Endothelial cell of umbilical vein (primary cell): ENCODE measurements at regions not wholly inside any gene's neighbourhood (a gene's known extent, or its start where the extent isn't known, plus 50 kb on each side); places are given as distances from the start of the nearest gene placed in this dataset.

ENCODE experiments used
- BruUV-seq: library from RNA; stranded (reverse); fragments of 400-500 nt; replicated peaks from 2 replicates; lab custom pipeline; 2021; lab: Mats Ljungman, UMichigan
- CTCF ChIA-PET: fragments of 300-600, 350-600 bp; sonication (Branson Sonifier 250); formaldehyde crosslinking; loops from one replicate; lab custom pipeline; 2021; ENCODE audit warnings: antibody characterized with exemption, inconsistent platforms; lab: Charles Lee
- POLR2A ChIA-PET: fragments of 300-600, 350-600 bp; sonication (Branson Sonifier 250); formaldehyde crosslinking; loops from one replicate; lab custom pipeline; 2021; ENCODE audit warnings: antibody characterized with exemption, inconsistent platforms; lab: Charles Lee
- DNase-seq: peaks from one replicate; pipeline ENCODE4 v3.0.0-alpha.2; 2011; ENCODE audit warnings: low read depth, low spot score
- FAIRE-seq: peaks from 2 replicates; lab custom pipeline; 2011; peaks lifted over from hg19 to GRCh38; lab: Jason Lieb, UNC
- H2AFZ ChIP-seq: 2 replicates; pipeline ENCODE4 v1.6.0; 2012; ENCODE audit warnings: low read depth, low read length, control low read depth, inconsistent platforms
- H3K27ac ChIP-seq: 2 replicates; pipeline ENCODE4 v1.5.1; 2011; ENCODE audit warnings: low read depth, mild to moderate bottlenecking, control low read depth, low read length, moderate library complexity; ENCODE audit not compliant: insufficient read depth
- H3K27me3 ChIP-seq, 2 experiments: 2 replicates each; pipeline versions ENCODE4 v1.6.0 to v1.6.1; 2011; ENCODE audit warnings: low read length in 2 of 2, mixed read lengths in 1 of 2; ENCODE audit not compliant: control insufficient read depth in 2 of 2, insufficient read depth in 2 of 2
- H3K36me3 ChIP-seq, 2 experiments: 2 replicates in 1 of 2; 3 replicates in 1 of 2; pipeline ENCODE4 v1.5.1; 2011; ENCODE audit warnings: low read length in 2 of 2, mild to moderate bottlenecking in 1 of 2, moderate library complexity in 1 of 2; ENCODE audit not compliant: control insufficient read depth in 2 of 2, insufficient read depth in 2 of 2; ENCODE audit errors: extremely low read depth in 1 of 2
- H3K4me1 ChIP-seq: 3 replicates; pipeline ENCODE4 v1.5.1; 2011; ENCODE audit warnings: mild to moderate bottlenecking, low read length; ENCODE audit not compliant: control insufficient read depth, insufficient read depth; ENCODE audit errors: extremely low read depth
- H3K4me2 ChIP-seq: 2 replicates; pipeline ENCODE4 v1.6.1; 2011; ENCODE audit warnings: low read length, control low read depth, mixed read lengths; ENCODE audit not compliant: insufficient read depth
- H3K4me3 ChIP-seq, 3 experiments: fragments of 200-600 bp in 1 of 3; sonication (generic), shearing (Covaris generic) in 1 of 3; replicated peaks in 1 of 3; 2 replicates each; pipeline ENCODE4 v1.5.1; 2011 to 2016; ENCODE audit warnings: control low read depth in 3 of 3, low read length in 3 of 3, mild to moderate bottlenecking in 2 of 3, inconsistent platforms in 1 of 3, low read depth in 1 of 3, moderate library complexity in 1 of 3; ENCODE audit not compliant: insufficient read depth in 1 of 3
- H3K79me2 ChIP-seq: 2 replicates; pipeline ENCODE4 v1.6.0; 2012; ENCODE audit warnings: low read length, inconsistent platforms; ENCODE audit not compliant: control insufficient read depth, insufficient read depth
- H3K9ac ChIP-seq: replicated peaks from 2 replicates; pipeline ENCODE3; 2011; ENCODE audit warnings: low read length, control low read depth; ENCODE audit not compliant: insufficient read depth; ENCODE audit errors: extremely low read depth
- H3K9me1 ChIP-seq: replicated peaks from 3 replicates; pipeline ENCODE4 v1.6.0; 2011; ENCODE audit warnings: mild to moderate bottlenecking, low read length; ENCODE audit not compliant: control insufficient read depth, insufficient read depth; ENCODE audit errors: extremely low read depth
- H3K9me3 ChIP-seq: replicated peaks from 2 replicates; pipeline ENCODE4 v1.5.1; 2012; ENCODE audit warnings: low read length, inconsistent platforms; ENCODE audit not compliant: control insufficient read depth, insufficient read depth
- H4K20me1 ChIP-seq: replicated peaks from 2 replicates; pipeline ENCODE3; 2011; ENCODE audit warnings: mild to moderate bottlenecking, low read length; ENCODE audit not compliant: control insufficient read depth, insufficient read depth; ENCODE audit errors: extremely low read depth
- MYC ChIP-seq: IDR thresholded peaks from one replicate; pipeline ENCODE4 v1.6.1; 2011; ENCODE audit warnings: mild to moderate bottlenecking, low read depth, low read length
- POLR2A ChIP-seq: IDR thresholded peaks from 2 replicates; pipeline ENCODE4 v1.6.1; 2012; ENCODE audit warnings: low read depth, mild to moderate bottlenecking, control low read depth, low read length
- dilution Hi-C: fragments of 300-500 bp; cut with MboI; formaldehyde crosslinking; loops from one replicate; pipeline ENCODE4 v1.15.0; 2019; ENCODE audit warnings: low sequenced_read_pairs; ENCODE audit not compliant: extremely low pct_ligation_motif_present
- intact Hi-C: fragments of 100-400 bp; cut with micrococcal nuclease; formaldehyde crosslinking; loops from one replicate; pipeline ENCODE4 v1.10.0; 2022
- TF ChIP-seq, protein P1 (sequence below): IDR thresholded peaks from 2 replicates; pipeline ENCODE4 v1.6.1; 2011; ENCODE audit not compliant: insufficient read depth, insufficient read length

DNA sequence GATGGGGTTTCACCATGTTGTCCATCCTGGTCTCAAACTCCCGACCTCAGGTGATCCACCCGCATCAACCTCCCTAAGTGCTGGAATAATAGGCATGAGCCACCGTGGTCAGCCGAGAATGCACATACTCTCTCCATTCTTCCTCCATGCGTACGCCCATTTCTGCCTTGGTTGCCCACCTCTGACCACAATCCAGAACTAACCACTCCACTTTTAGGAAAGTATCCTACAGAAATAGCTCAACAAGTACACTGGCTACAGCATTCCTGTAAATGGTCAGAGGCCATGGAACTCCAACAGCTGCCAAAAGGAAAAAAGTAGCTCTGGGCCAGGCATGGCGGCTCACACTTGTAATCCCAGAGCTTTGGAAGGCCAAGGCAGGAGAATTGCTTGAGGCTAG lies 60.7 kb downstream of the IRF2BPL start:
- ChIA-PET POLR2A (no interaction called here), CTCF (interaction anchor here (1.1 to 1.3 kb wide), 2 partner anchors 9 to 47 kb away, joined by 3 read pairs; no protein-coding TSS in a partner anchor)
- BruUV-seq = no TSS peak
- Histone ChIP-seq H3K4me3 (no peak overlapping the region), H3K27me3 (no peaks in the 10 kb centered on the region), H4K20me1 (no peaks in the 10 kb centered on the region), H3K4me2 (no peak overlapping the region), H3K27ac (no peak overlapping the region), H3K9ac (no peak overlapping the region), H3K9me1 (no peaks in the 10 kb centered on the region), H3K4me1 (no peaks in the 10 kb centered on the region), H3K79me2 (no peaks in the 10 kb centered on the region), H3K9me3 (no peaks in the 10 kb centered on the region), H3K36me3 (no peaks in the 10 kb centered on the region), H2AFZ (no peak overlapping the region)
- TF ChIP-seq POLR2A = no peak
- TF ChIP-seq MYC = no peak
- TF ChIP-seq, protein P1, sequence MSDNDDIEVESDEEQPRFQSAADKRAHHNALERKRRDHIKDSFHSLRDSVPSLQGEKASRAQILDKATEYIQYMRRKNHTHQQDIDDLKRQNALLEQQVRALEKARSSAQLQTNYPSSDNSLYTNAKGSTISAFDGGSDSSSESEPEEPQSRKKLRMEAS = no peak
- dilution Hi-C loops (no loop called here), intact Hi-C loops (no loop called here)
- DNase-seq (no peak), FAIRE-seq (no peak)

DNA sequence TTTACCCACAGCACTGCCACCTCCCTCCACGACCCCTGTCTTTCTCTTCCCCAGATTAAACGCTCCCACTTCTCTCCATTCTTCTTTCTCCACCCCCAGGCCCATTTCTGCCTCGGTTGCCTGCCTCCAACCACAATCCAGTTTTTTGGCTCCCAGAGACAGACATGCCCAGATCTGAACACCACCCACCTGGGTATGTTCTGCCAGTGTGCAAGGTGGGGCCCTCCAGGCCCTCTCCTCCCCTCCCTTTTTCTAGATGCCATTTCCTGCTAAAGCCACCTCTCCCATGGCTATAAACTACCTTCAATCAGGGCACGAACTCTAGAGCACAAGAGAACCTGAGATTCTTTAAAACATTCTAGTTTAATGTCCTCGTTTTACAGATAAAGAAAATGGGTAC lies 63.3 kb downstream of the IRF2BPL start:
- H3K9me1 ChIP-seq = no peaks in the 10 kb centered on the region
- H3K4me3 ChIP-seq = no peak overlapping the region
- no peak overlapping the region for H3K27ac ChIP-seq
- no peak overlapping the region for H3K9ac ChIP-seq
- no peaks in the 10 kb centered on the region for H3K27me3 ChIP-seq
- intact Hi-C loops = no loop called here
- H3K4me2 ChIP-seq = no peak overlapping the region
- H3K9me3 ChIP-seq = no peaks in the 10 kb centered on the region
- POLR2A ChIA-PET = no interaction called here
- H4K20me1 ChIP-seq = no peaks in the 10 kb centered on the region
- TF ChIP-seq, protein P1 = no peak
- dilution Hi-C loops = no loop called here
- BruUV-seq = no TSS peak
- H3K4me1 ChIP-seq = peaks cover 17% of the 10 kb centered on the region
- no peaks in the 10 kb centered on the region for H3K36me3 ChIP-seq
- CTCF ChIA-PET = no interaction called here
- DNase-seq (no peak), FAIRE-seq (no peak)
- peaks cover under 1% of the 10 kb centered on the region for H3K79me2 ChIP-seq
- H2AFZ ChIP-seq = no peak overlapping the region
